ENCODE measurements at regions not wholly inside any gene's neighbourhood (a gene's known extent, or its start where the extent isn't known, plus 50 kb on each side); places are given as distances from the start of the nearest gene placed in this dataset.

GRCh38 chr1:72570815-72571214 lies 288.5 kb upstream of the NEGR1 start:
- TF ChIP-seq EZH2 (IDR thresholded peaks at IDR 0.05; ENCODE audit: insufficient read depth, poor library complexity, severe bottlenecking) (no peak), EZH2phosphoT487 (IDR thresholded peaks at IDR 0.05; ENCODE audit: insufficient read depth, low read depth) (no peak)
